GM19025 (cell line): ENCODE measurements at regions not wholly inside any gene's neighbourhood (a gene's known extent, or its start where the extent isn't known, plus 50 kb on each side); places are given as distances from the start of the nearest gene placed in this dataset.
"Not testable (repeated sequence)": the region's sequence is repeated elsewhere in the genome, so short reads cannot be mapped to it uniquely, and the experiment has no call there.

ENCODE experiments used
- ATAC-seq: cut with Tn5 transposase; IDR thresholded peaks from one replicate; pipeline ENCODE4 v1.9.1; 2021; ENCODE audit warnings: mild to moderate bottlenecking, low read depth, moderate library complexity; ENCODE audit not compliant: unreplicated experiment

- ATAC-seq: no peak
These were observed 103.9 kb upstream of the SEC14L1 start for GRCh38 chr17:77036841-77037381.

- ATAC-seq: no peak
These were observed 102.8 kb upstream of the SEC14L1 start for GRCh38 chr17:77037943-77038342.

GRCh38 chr17:77038884-77039555 lies 101.7 kb upstream of the SEC14L1 start:
- ATAC-seq: no peak

- ATAC-seq: no peak
These were observed 98.1 kb upstream of the SEC14L1 start for GRCh38 chr17:77042476-77043231.

GRCh38 chr17:77045441-77046041 lies 95.2 kb upstream of the SEC14L1 start:
- no peak for ATAC-seq

- no peak for ATAC-seq
These were observed 91.3 kb upstream of the SEC14L1 start for GRCh38 chr17:77049440-77049839.

- not testable (repeated sequence) for ATAC-seq
These were observed 89.9 kb upstream of the SEC14L1 start for GRCh38 chr17:77050901-77051300.

- ATAC-seq: no peak
These were observed 85.8 kb upstream of the SEC14L1 start for GRCh38 chr17:77054936-77055335.

- no peak for ATAC-seq
These were observed 85.3 kb upstream of the SEC14L1 start for GRCh38 chr17:77055453-77055852.

- ATAC-seq: no peak
These were observed 82.8 kb upstream of the SEC14L1 start for GRCh38 chr17:77058016-77058415.

GRCh38 chr17:77061669-77062068 lies 79.1 kb upstream of the SEC14L1 start:
- ATAC-seq: no peak

GRCh38 chr17:77064598-77064997 lies 76.2 kb upstream of the SEC14L1 start:
- ATAC-seq: no peak

GRCh38 chr17:77066165-77066564 lies 74.6 kb upstream of the SEC14L1 start:
- ATAC-seq: no peak

- ATAC-seq: not testable (repeated sequence)
These were observed 73.9 kb upstream of the SEC14L1 start for GRCh38 chr17:77066726-77067409.

- ATAC-seq: no peak
These were observed 71.9 kb upstream of the SEC14L1 start for GRCh38 chr17:77068915-77069314.

- ATAC-seq: no peak
These were observed 69.9 kb upstream of the SEC14L1 start for GRCh38 chr17:77070888-77071279.

GRCh38 chr17:77071925-77072490 lies 68.8 kb upstream of the SEC14L1 start:
- no peak for ATAC-seq

GRCh38 chr17:77072670-77073069 lies 68.1 kb upstream of the SEC14L1 start:
- ATAC-seq: no peak

GRCh38 chr17:77074681-77075080 lies 66.1 kb upstream of the SEC14L1 start:
- ATAC-seq: no peak

GRCh38 chr17:77076124-77076830 lies 64.5 kb upstream of the SEC14L1 start:
- ATAC-seq: no peak
